H9 (cell line): ENCODE measurements at regions not wholly inside any gene's neighbourhood (a gene's known extent, or its start where the extent isn't known, plus 50 kb on each side); places are given as distances from the start of the nearest gene placed in this dataset.
"Not testable (repeated sequence)": the region's sequence is repeated elsewhere in the genome, so short reads cannot be mapped to it uniquely, and the experiment has no call there.

Source experiments
- DNase-seq: peaks from one replicate; pipeline ENCODE4 v3.0.0-alpha.2; 2017
- H2AFZ ChIP-seq: one replicate; pipeline ENCODE4 v1.6.1; 2013; ENCODE audit warnings: mild to moderate bottlenecking, low read length, control low read depth, moderate library complexity
- H2AK5ac ChIP-seq: 2 replicates; pipeline ENCODE4 v1.6.1; 2013; ENCODE audit warnings: low read length, control low read depth, mixed read lengths; ENCODE audit not compliant: insufficient read length
- H2BK120ac ChIP-seq: one replicate; pipeline ENCODE4 v1.6.1; 2013; ENCODE audit warnings: low read depth, mild to moderate bottlenecking, low read length, control low read depth, inconsistent platforms; ENCODE audit not compliant: poor library complexity, severe bottlenecking
- H2BK12ac ChIP-seq: 2 replicates; pipeline ENCODE4 v1.6.1; 2013; ENCODE audit warnings: low read length, control low read depth, mixed read lengths, low read depth; ENCODE audit not compliant: insufficient read length
- H2BK15ac ChIP-seq: 2 replicates; pipeline ENCODE4 v1.6.1; 2013; ENCODE audit warnings: low read depth, low read length, control low read depth
- H2BK20ac ChIP-seq: one replicate; pipeline ENCODE4 v1.6.1; 2013; ENCODE audit warnings: low read depth, mild to moderate bottlenecking, low read length, control low read depth, inconsistent platforms; ENCODE audit not compliant: poor library complexity, severe bottlenecking
- H2BK5ac ChIP-seq: 2 replicates; pipeline ENCODE4 v1.6.1; 2013; ENCODE audit warnings: low read length, control low read depth, mixed read lengths; ENCODE audit not compliant: insufficient read length
- H3K14ac ChIP-seq: 2 replicates; pipeline ENCODE4 v1.6.1; 2013; ENCODE audit warnings: low read length, control low read depth; ENCODE audit not compliant: insufficient read depth
- H3K18ac ChIP-seq: 2 replicates; pipeline ENCODE4 v1.6.1; 2013; ENCODE audit warnings: low read depth, mild to moderate bottlenecking, mixed read lengths, low read length, control low read depth; ENCODE audit not compliant: insufficient read length
- H3K23ac ChIP-seq: 2 replicates; pipeline ENCODE4 v1.6.1; 2013; ENCODE audit warnings: low read length, control low read depth, mixed read lengths, low read depth; ENCODE audit not compliant: insufficient read length
- H3K23me2 ChIP-seq: 2 replicates; pipeline ENCODE4 v1.6.1; 2013; ENCODE audit warnings: low read depth, mild to moderate bottlenecking, mixed read lengths, low read length, control low read depth; ENCODE audit not compliant: insufficient read length, poor library complexity, severe bottlenecking
- H3K27ac ChIP-seq: 2 replicates; pipeline ENCODE4 v1.5.1; 2013; ENCODE audit warnings: low read length, control low read depth, mixed read lengths, low read depth; ENCODE audit not compliant: insufficient read length
- H3K27me3 ChIP-seq: 2 replicates; pipeline ENCODE4 v1.6.1; 2013; ENCODE audit warnings: low read length, control low read depth, inconsistent platforms; ENCODE audit not compliant: insufficient read depth
- H3K4ac ChIP-seq: 2 replicates; pipeline ENCODE4 v1.6.1; 2013; ENCODE audit warnings: low read depth, mild to moderate bottlenecking, control low read depth, inconsistent platforms, low read length, moderate library complexity
- H3K4me1 ChIP-seq: 2 replicates; pipeline ENCODE4 v1.6.1; 2013; ENCODE audit warnings: low read length, control low read depth, inconsistent platforms; ENCODE audit not compliant: insufficient read depth
- H3K4me2 ChIP-seq: 2 replicates; pipeline ENCODE4 v1.6.1; 2013; ENCODE audit warnings: low read length, control low read depth, mixed read lengths; ENCODE audit not compliant: insufficient read length, insufficient read depth
- H3K56ac ChIP-seq: 2 replicates; pipeline ENCODE4 v1.6.1; 2013; ENCODE audit warnings: low read depth, mild to moderate bottlenecking, mixed read lengths, low read length, control low read depth; ENCODE audit not compliant: insufficient read length
- H3K79me1 ChIP-seq: 2 replicates; pipeline ENCODE4 v1.6.1; 2013; ENCODE audit warnings: low read depth, mild to moderate bottlenecking, moderate library complexity, low read length, control low read depth, inconsistent platforms; ENCODE audit not compliant: insufficient read depth, poor library complexity, severe bottlenecking
- H3K79me2 ChIP-seq: 2 replicates; pipeline ENCODE4 v1.6.1; 2013; ENCODE audit warnings: low read length, control low read depth, inconsistent platforms; ENCODE audit not compliant: insufficient read depth
- H3K9ac ChIP-seq: 2 replicates; pipeline ENCODE4 v1.6.1; 2013; ENCODE audit warnings: low read length, control low read depth, mixed read lengths; ENCODE audit not compliant: insufficient read length; ENCODE audit errors: extremely low read depth
- H3K9me3 ChIP-seq: one replicate; pipeline ENCODE4 v1.6.1; 2013; ENCODE audit warnings: low read depth, low read length, inconsistent platforms; ENCODE audit not compliant: control insufficient read depth
- H3T11ph ChIP-seq: one replicate; pipeline ENCODE4 v1.6.1; 2013; ENCODE audit warnings: mild to moderate bottlenecking, low read length, control low read depth, inconsistent platforms
- H4K20me1 ChIP-seq: one replicate; pipeline ENCODE4 v1.6.1; 2013; ENCODE audit not compliant: control insufficient read depth, insufficient read length, insufficient read depth
- H4K5ac ChIP-seq: 2 replicates; pipeline ENCODE4 v1.6.1; 2013; ENCODE audit warnings: low read depth, mild to moderate bottlenecking, mixed read lengths, low read length, control low read depth; ENCODE audit not compliant: insufficient read length
- H4K8ac ChIP-seq: replicated peaks from 2 replicates; pipeline ENCODE4 v1.6.1; 2013; ENCODE audit warnings: low read length, control low read depth, mixed read lengths, low read depth; ENCODE audit not compliant: insufficient read length
- H4K91ac ChIP-seq: 2 replicates; pipeline ENCODE4 v1.6.1; 2013; ENCODE audit warnings: low read depth, mild to moderate bottlenecking, moderate library complexity, mixed read lengths, low read length, control low read depth; ENCODE audit not compliant: insufficient read length
- H3K27ac Mint-ChIP-seq, 3 experiments: 2 replicates in 2 of 3; 3 replicates in 1 of 3; pipeline ENCODE4 v1.8.0; 2020 to 2021; ENCODE audit warnings: mixed read lengths in 3 of 3, mild to moderate bottlenecking in 1 of 3, moderate library complexity in 1 of 3
- H3K27me3 Mint-ChIP-seq: 2 replicates; pipeline ENCODE4 v1.8.0; 2021; ENCODE audit warnings: low read depth, mild to moderate bottlenecking, moderate library complexity, mixed read lengths
- H3K36me3 Mint-ChIP-seq, 3 experiments: 2 replicates in 2 of 3; 3 replicates in 1 of 3; pipeline ENCODE4 v1.8.0; 2020 to 2021; ENCODE audit warnings: low read depth in 3 of 3, mixed read lengths in 3 of 3; ENCODE audit not compliant: insufficient read depth in 1 of 3
- H3K4me1 Mint-ChIP-seq, 2 experiments: 2 replicates each; pipeline ENCODE4 v1.8.0; 2020; ENCODE audit warnings: mixed read lengths in 2 of 2
- H3K4me3 Mint-ChIP-seq, 2 experiments: 2 replicates in 1 of 2; 3 replicates in 1 of 2; pipeline ENCODE4 v1.8.0; 2020 to 2021; ENCODE audit warnings: mild to moderate bottlenecking in 2 of 2, mixed read lengths in 2 of 2, moderate library complexity in 1 of 2
- H3K9me3 Mint-ChIP-seq, 2 experiments: 2 replicates in 1 of 2; 3 replicates in 1 of 2; pipeline ENCODE4 v1.8.0; 2020; ENCODE audit warnings: mild to moderate bottlenecking in 2 of 2, mixed read lengths in 2 of 2, moderate library complexity in 1 of 2
- CTCF ChIP-seq: fragments of 200-600 bp; sonication (generic); conservative IDR thresholded peaks from 3 replicates; pipeline ENCODE4 v1.8.0; 2021; ENCODE audit warnings: antibody characterized with exemption, mild to moderate bottlenecking
- WGBS: extraction: QIAGEN DNeasy Blood & Tissue Kit; methylation state at CpG from one replicate; pipeline ENCODE4 v1.1.7; 2013; ENCODE audit warnings: missing lambda C conversion rate, low lambda C conversion rate, mixed read lengths; ENCODE audit not compliant: insufficient read length; ENCODE audit errors: extremely low coverage; 5-methylcytosine and 5-hydroxymethylcytosine counted together

- H3K79me1 ChIP-seq = no peaks in the 10 kb centered on the region
- H2BK15ac ChIP-seq = no peak overlapping the region
- H3K56ac ChIP-seq = no peak overlapping the region
- no peaks in the 10 kb centered on the region; the same call in 1 of the 2 replicates for H3K27me3 Mint-ChIP-seq
- H3K18ac ChIP-seq = no peak overlapping the region
- no peak overlapping the region for H2BK5ac ChIP-seq
- peaks cover 22 to 31% of the 10 kb centered on the region in 2 experiments for H3K4me1 Mint-ChIP-seq
- H3K27ac Mint-ChIP-seq = no peak overlapping the region
- H3K27ac ChIP-seq = no peak overlapping the region
- no peaks in the 10 kb centered on the region for H3K79me2 ChIP-seq
- H4K5ac ChIP-seq = no peak overlapping the region
- H3K27me3 ChIP-seq = no peaks in the 10 kb centered on the region
- no peak overlapping the region for H2BK20ac ChIP-seq
- H3K23me2 ChIP-seq = no peaks in the 10 kb centered on the region
- H2BK120ac ChIP-seq = no peak overlapping the region
- H3K14ac ChIP-seq = no peak overlapping the region
- peaks cover 0 to 10% (median 8%) of the 10 kb centered on the region in 3 experiments; a peak in 6 of 7 replicates for H3K36me3 Mint-ChIP-seq
- no peak overlapping the region for H2BK12ac ChIP-seq
- no peak overlapping the region for H4K91ac ChIP-seq
- H3K9me3 ChIP-seq = no peaks in the 10 kb centered on the region
- H3T11ph ChIP-seq = no peak overlapping the region
- TF ChIP-seq CTCF = no peak
- no peak overlapping the region for H2AK5ac ChIP-seq
- H3K4me3 Mint-ChIP-seq = no peak overlapping the region
- H3K23ac ChIP-seq = no peak overlapping the region
- no CpG with 5 or more reads among the region's 1 CpG for WGBS
- no peak overlapping the region for H4K8ac ChIP-seq
- no peak overlapping the region for H2AFZ ChIP-seq
- H3K4ac ChIP-seq = no peak overlapping the region
- H4K20me1 ChIP-seq = no peaks in the 10 kb centered on the region
- H3K9me3 Mint-ChIP-seq = peaks cover 13 to 15% of the 10 kb centered on the region in 2 experiments; a peak in 4 of 5 replicates
- no peak overlapping the region for H3K4me2 ChIP-seq
- peaks cover 4% of the 10 kb centered on the region; the same call in 1 of the 2 replicates for H3K4me1 ChIP-seq
- no peak for DNase-seq
- no peak overlapping the region for H3K9ac ChIP-seq
Measured at GRCh38 chr10:61039868-61040267, 95.9 kb upstream of the RHOBTB1 start.

- H3K27ac ChIP-seq = not testable (repeated sequence)
Measured at GRCh38 chr10:61037261-61037830, 93.4 kb upstream of the RHOBTB1 start.

More at GRCh38 chr10:61037261-61037830, 93.4 kb upstream of the RHOBTB1 start:
- not testable (repeated sequence) for H3K4me2 ChIP-seq, H2BK5ac ChIP-seq, H3K9me3 ChIP-seq, H3K23ac ChIP-seq, H3T11ph ChIP-seq, H2AK5ac ChIP-seq, H4K8ac ChIP-seq, H2BK15ac ChIP-seq, H3K4me3 Mint-ChIP-seq, H4K91ac ChIP-seq, H3K9ac ChIP-seq, H4K5ac ChIP-seq, H3K79me2 ChIP-seq, H3K18ac ChIP-seq, H4K20me1 ChIP-seq, H3K56ac ChIP-seq, H3K27ac Mint-ChIP-seq, H3K4ac ChIP-seq, H3K79me1 ChIP-seq, H2BK20ac ChIP-seq, H3K4me1 ChIP-seq, H3K27me3 ChIP-seq, H2BK120ac ChIP-seq, H3K14ac ChIP-seq, H3K23me2 ChIP-seq, H2BK12ac ChIP-seq, H3K27me3 Mint-ChIP-seq, H2AFZ ChIP-seq, DNase-seq
- Mint-ChIP-seq H3K9me3 (peaks cover 13 to 15% of the 10 kb centered on the region in 2 experiments; a peak in 4 of 5 replicates), H3K36me3 (peaks cover 0 to 18% (median 11%) of the 10 kb centered on the region in 3 experiments; a peak in 6 of 7 replicates), H3K4me1 (peaks cover 30 to 32% of the 10 kb centered on the region in 2 experiments)
- WGBS = no CpG with 5 or more reads among the region's 16 CpGs
